Colonic mucosa (tissue), 4 donors: ENCODE measurements at regions not wholly inside any gene's neighbourhood (a gene's known extent, or its start where the extent isn't known, plus 50 kb on each side); places are given as distances from the start of the nearest gene placed in this dataset.

ENCODE experiments used
- DNase-seq: peaks from one replicate; pipeline ENCODE4 v3.0.0-alpha.2; 2020
- H3K27ac ChIP-seq: fragments of 200-600 bp; one replicate; pipeline ENCODE4 v1.8.0; 2021
- H3K27me3 ChIP-seq: fragments of 200-600 bp; one replicate; pipeline ENCODE4 v1.8.0; 2021
- H3K36me3 ChIP-seq: fragments of 200-600 bp; one replicate; pipeline ENCODE4 v1.8.0; 2021
- H3K4me1 ChIP-seq: fragments of 200-600 bp; one replicate; pipeline ENCODE4 v1.8.0; 2021; ENCODE audit warnings: mild to moderate bottlenecking
- H3K4me3 ChIP-seq: fragments of 200-600 bp; one replicate; pipeline ENCODE4 v1.8.0; 2021
- H3K9ac ChIP-seq, 2 donors: one replicate each; pipeline ENCODE4 v1.7.0; 2013; ENCODE audit warnings: control low read depth in 2 of 2, low read depth in 2 of 2, low read length in 2 of 2
- H3K9me3 ChIP-seq: fragments of 200-600 bp; one replicate; pipeline ENCODE4 v1.8.0; 2021
- intact Hi-C: fragments of 100-400 bp; cut with DNase I; formaldehyde crosslinking; loops from one replicate; pipeline ENCODE4 v1.14.1; 2022
- TF ChIP-seq, protein P1 (sequence below): fragments of 200-600 bp; IDR thresholded peaks from one replicate; pipeline ENCODE4 v1.8.0; 2022; ENCODE audit warnings: antibody characterized with exemption, mild to moderate bottlenecking
- donor health status: healthy.
- donor health status: DM: no; HTN: no; CAD: no.
- donor health status: DM: no; HTN: no; CAD: no.

DNA sequence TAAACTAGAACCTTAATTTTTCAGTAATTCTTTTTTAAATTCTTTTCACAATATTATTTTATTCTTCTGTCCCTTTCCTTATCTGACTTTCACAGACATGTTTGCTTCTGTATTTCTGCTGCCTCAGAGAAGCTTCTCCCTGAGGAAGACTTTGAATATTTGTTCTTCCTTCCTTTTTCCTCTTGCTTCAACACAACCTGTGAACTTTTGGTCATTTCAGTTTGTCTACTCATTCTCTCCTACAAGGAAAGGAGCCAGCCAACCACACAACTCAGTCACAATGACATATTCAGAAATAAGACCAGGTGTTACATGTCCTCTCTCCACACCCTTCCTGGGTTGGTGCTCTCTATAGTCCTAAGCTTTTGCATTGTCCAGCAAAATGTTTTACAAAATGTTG lies 310.4 kb downstream of the TFAP2B start:
- intact Hi-C loops: no loop called here
- DNase-seq: no peak
- H3K27ac ChIP-seq: no peak overlapping the region
- H3K4me1 ChIP-seq: no peaks in the 10 kb centered on the region
- no peaks in the 10 kb centered on the region for H3K27me3 ChIP-seq
- no peak overlapping the region for H3K4me3 ChIP-seq
- no peaks in the 10 kb centered on the region for H3K36me3 ChIP-seq
- H3K9ac ChIP-seq: no peak overlapping the region
- TF ChIP-seq, protein P1, sequence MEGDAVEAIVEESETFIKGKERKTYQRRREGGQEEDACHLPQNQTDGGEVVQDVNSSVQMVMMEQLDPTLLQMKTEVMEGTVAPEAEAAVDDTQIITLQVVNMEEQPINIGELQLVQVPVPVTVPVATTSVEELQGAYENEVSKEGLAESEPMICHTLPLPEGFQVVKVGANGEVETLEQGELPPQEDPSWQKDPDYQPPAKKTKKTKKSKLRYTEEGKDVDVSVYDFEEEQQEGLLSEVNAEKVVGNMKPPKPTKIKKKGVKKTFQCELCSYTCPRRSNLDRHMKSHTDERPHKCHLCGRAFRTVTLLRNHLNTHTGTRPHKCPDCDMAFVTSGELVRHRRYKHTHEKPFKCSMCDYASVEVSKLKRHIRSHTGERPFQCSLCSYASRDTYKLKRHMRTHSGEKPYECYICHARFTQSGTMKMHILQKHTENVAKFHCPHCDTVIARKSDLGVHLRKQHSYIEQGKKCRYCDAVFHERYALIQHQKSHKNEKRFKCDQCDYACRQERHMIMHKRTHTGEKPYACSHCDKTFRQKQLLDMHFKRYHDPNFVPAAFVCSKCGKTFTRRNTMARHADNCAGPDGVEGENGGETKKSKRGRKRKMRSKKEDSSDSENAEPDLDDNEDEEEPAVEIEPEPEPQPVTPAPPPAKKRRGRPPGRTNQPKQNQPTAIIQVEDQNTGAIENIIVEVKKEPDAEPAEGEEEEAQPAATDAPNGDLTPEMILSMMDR: no peak
- H3K9me3 ChIP-seq: no peaks in the 10 kb centered on the region

DNA sequence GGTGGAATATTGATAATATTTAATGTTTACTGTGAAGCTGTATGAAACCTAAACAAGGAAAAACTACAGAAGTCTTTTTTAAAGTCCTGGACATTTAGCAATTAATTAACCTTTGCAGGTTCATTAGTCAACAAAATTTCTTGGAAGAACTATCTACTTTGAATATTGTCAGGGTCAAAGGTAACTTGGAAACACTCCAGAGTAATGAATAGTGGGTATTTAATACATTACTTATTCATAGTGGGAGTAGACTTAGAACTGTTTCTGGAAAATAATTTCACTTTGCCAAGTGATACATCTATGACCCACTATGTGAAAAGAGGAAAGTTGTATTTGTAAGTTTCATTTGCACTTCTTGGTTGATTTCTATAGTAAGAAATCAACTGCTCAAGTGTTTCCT lies 319.1 kb downstream of the TFAP2B start:
- Histone ChIP-seq H3K9me3 (no peaks in the 10 kb centered on the region), H3K4me3 (no peak overlapping the region), H3K27me3 (no peaks in the 10 kb centered on the region), H3K4me1 (no peaks in the 10 kb centered on the region), H3K36me3 (no peaks in the 10 kb centered on the region), H3K27ac (no peak overlapping the region), H3K9ac (no peak overlapping the region)
- DNase-seq: no peak
- TF ChIP-seq, protein P1: no peak
- intact Hi-C loops: no loop called here

DNA sequence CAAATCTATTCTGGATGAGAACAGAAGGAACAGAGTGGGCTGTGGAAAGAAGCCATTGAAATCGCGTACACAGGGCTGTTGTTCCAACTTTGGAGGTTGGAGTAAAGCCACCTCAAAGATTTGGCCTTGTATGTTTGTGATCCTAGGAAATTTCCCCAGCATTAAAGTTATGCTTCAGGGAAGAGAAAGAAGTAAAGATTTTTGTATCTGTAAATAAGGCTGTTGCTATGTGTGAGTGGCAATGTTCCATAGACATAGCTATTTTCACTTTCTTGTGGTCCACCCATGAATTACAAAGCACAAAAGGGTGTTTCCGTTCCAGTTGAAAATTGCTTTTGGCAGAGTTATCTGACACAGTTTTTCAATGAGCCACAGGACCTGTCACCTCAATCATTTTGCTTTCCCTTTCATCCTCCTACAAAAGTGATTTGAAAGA lies 321.3 kb downstream of the TFAP2B start:
- Histone ChIP-seq H3K9me3 (no peaks in the 10 kb centered on the region), H3K27ac (no peak overlapping the region), H3K9ac (no peak overlapping the region), H3K4me1 (no peaks in the 10 kb centered on the region), H3K4me3 (no peak overlapping the region), H3K36me3 (no peaks in the 10 kb centered on the region), H3K27me3 (no peaks in the 10 kb centered on the region)
- intact Hi-C loops: no loop called here
- no peak for DNase-seq
- TF ChIP-seq, protein P1: no peak

DNA sequence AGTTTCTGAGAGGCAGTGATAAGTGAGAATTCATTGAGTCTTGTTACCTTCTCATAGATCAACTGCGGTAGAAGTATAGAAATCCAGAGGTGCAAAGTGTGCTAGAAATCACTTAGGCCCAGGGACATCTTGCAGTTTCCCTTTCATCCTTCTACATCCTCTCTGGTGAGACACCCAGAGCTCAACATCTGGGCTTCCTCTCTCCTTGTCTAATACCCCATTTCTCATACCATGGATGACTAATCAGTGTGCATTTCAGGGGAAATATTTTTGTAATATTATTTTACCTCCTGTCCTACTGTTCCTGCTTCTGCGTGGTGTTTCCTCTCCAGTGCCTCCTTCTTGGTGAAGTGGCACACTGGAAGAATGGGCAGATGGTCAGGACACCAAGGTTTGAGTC lies 322.4 kb downstream of the TFAP2B start:
- no peaks in the 10 kb centered on the region for H3K27me3 ChIP-seq
- H3K4me3 ChIP-seq: no peak overlapping the region
- no peak overlapping the region for H3K27ac ChIP-seq
- TF ChIP-seq, protein P1: no peak
- no peaks in the 10 kb centered on the region for H3K4me1 ChIP-seq
- no peaks in the 10 kb centered on the region for H3K36me3 ChIP-seq
- intact Hi-C loops: no loop called here
- H3K9me3 ChIP-seq: no peaks in the 10 kb centered on the region
- no peak for DNase-seq
- no peak overlapping the region for H3K9ac ChIP-seq

DNA sequence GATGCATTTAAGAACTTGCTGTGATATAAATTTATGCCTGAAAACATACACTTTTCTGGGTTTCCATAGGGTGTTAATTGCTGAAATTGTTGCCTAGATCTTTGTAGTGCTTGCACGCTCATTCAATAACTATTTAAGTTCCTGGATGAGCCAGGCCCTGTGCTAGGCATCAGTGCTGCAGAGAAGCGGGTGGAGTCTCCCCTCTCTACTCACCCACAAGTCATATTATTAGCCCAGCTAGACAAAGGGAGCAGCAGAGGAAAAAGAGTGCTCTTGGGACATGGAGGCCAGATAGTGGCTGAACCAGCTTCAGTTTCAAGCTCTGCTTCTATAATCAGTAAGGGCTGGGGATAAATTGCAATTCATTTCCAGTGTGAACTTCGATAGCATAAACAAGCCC lies 329.1 kb downstream of the TFAP2B start:
- no peak overlapping the region for H3K9ac ChIP-seq
- no peak for DNase-seq
- TF ChIP-seq, protein P1: no peak
- H3K4me1 ChIP-seq: no peaks in the 10 kb centered on the region
- H3K4me3 ChIP-seq: no peak overlapping the region
- intact Hi-C loops: no loop called here
- no peaks in the 10 kb centered on the region for H3K27me3 ChIP-seq
- no peaks in the 10 kb centered on the region for H3K9me3 ChIP-seq
- H3K36me3 ChIP-seq: no peaks in the 10 kb centered on the region
- no peak overlapping the region for H3K27ac ChIP-seq

DNA sequence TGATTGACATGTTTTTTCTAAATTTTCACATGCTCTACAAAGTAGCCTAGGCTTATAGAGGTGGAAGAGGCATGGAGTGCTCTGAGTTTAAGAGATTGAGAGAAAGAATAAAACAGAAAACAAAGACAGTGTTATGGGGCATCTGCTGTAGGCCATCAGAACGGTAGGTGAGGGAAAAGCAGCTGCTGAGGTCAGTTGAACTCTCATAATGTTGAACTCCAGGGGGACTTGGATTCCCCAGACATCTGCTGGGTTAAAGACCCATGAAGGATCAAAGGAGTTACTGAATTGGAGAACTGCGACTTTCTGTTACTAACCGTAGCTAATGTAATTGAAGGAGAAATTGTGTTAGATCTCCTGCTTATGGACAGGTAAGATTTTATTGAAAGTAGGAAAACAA lies 333.9 kb downstream of the TFAP2B start:
- H3K4me1 ChIP-seq: no peaks in the 10 kb centered on the region
- H3K36me3 ChIP-seq: no peaks in the 10 kb centered on the region
- DNase-seq: no peak
- no peak overlapping the region for H3K9ac ChIP-seq
- H3K9me3 ChIP-seq: no peaks in the 10 kb centered on the region
- no peak overlapping the region for H3K27ac ChIP-seq
- intact Hi-C loops: no loop called here
- no peak overlapping the region for H3K4me3 ChIP-seq
- TF ChIP-seq, protein P1: no peak
- no peaks in the 10 kb centered on the region for H3K27me3 ChIP-seq
